Activated CD8-positive, alpha-beta memory T cell treated with anti-CD3 and anti-CD28 coated beads, Interleukin-2, amount 50 U/mL, for 48 hours (primary cell): ENCODE measurements at regions not wholly inside any gene's neighbourhood (a gene's known extent, or its start where the extent isn't known, plus 50 kb on each side); places are given as distances from the start of the nearest gene placed in this dataset.
"Not testable (repeated sequence)": the region's sequence is repeated elsewhere in the genome, so short reads cannot be mapped to it uniquely, and the experiment has no call there.

Source experiments
- DNase-seq: peaks from one replicate; pipeline ENCODE4 v3.0.0-alpha.2; 2020

- no peak for DNase-seq
These were observed 145.8 kb upstream of the RASGEF1B start for GRCh38 chr4:81617545-81617944.

GRCh38 chr4:81611221-81611620 lies 139.5 kb upstream of the RASGEF1B start:
- DNase-seq, result no peak

- DNase-seq, result no peak
These were observed 138.1 kb upstream of the RASGEF1B start for GRCh38 chr4:81609844-81610243.

- no peak for DNase-seq
These were observed 136.2 kb upstream of the RASGEF1B start for GRCh38 chr4:81607950-81608349.

GRCh38 chr4:81606801-81607501 lies 135.2 kb upstream of the RASGEF1B start:
- DNase-seq, result no peak

GRCh38 chr4:81606166-81606565 lies 134.5 kb upstream of the RASGEF1B start:
- DNase-seq, result no peak

GRCh38 chr4:81605271-81605670 lies 133.6 kb upstream of the RASGEF1B start:
- DNase-seq, result no peak

GRCh38 chr4:81604683-81605218 lies 133.0 kb upstream of the RASGEF1B start:
- DNase-seq, result no peak

- DNase-seq, result no peak
These were observed 131.1 kb upstream of the RASGEF1B start for GRCh38 chr4:81602854-81603253.

GRCh38 chr4:81601358-81601694 lies 129.6 kb upstream of the RASGEF1B start:
- DNase-seq, result no peak

- no peak for DNase-seq
These were observed 129.0 kb upstream of the RASGEF1B start for GRCh38 chr4:81600520-81601357.

- DNase-seq, result no peak
These were observed 128.2 kb upstream of the RASGEF1B start for GRCh38 chr4:81599742-81600380.

- no peak for DNase-seq
These were observed 124.3 kb upstream of the RASGEF1B start for GRCh38 chr4:81595798-81596610.

- no peak for DNase-seq
These were observed 123.6 kb upstream of the RASGEF1B start for GRCh38 chr4:81595287-81595686.

GRCh38 chr4:81594490-81595159 lies 122.9 kb upstream of the RASGEF1B start:
- DNase-seq, result no peak

- no peak for DNase-seq
These were observed 121.0 kb upstream of the RASGEF1B start for GRCh38 chr4:81592701-81593100.

- DNase-seq, result no peak
These were observed 118.9 kb upstream of the RASGEF1B start for GRCh38 chr4:81590596-81590995.

GRCh38 chr4:81589262-81589661 lies 117.6 kb upstream of the RASGEF1B start:
- no peak for DNase-seq

GRCh38 chr4:81586706-81587105 lies 115.0 kb upstream of the RASGEF1B start:
- DNase-seq, result no peak

GRCh38 chr4:81580994-81581374 lies 109.3 kb upstream of the RASGEF1B start:
- DNase-seq, result not testable (repeated sequence)

- DNase-seq, result no peak
These were observed 108.8 kb upstream of the RASGEF1B start for GRCh38 chr4:81580346-81580993.

GRCh38 chr4:81577392-81577791 lies 105.7 kb upstream of the RASGEF1B start:
- DNase-seq, result no peak
